WTC11 (cell line): ENCODE measurements at regions not wholly inside any gene's neighbourhood (a gene's known extent, or its start where the extent isn't known, plus 50 kb on each side); places are given as distances from the start of the nearest gene placed in this dataset.

Experiments
- CBFB ChIP-seq: sonication (generic); formaldehyde crosslinking; IDR thresholded peaks from 2 replicates; pipeline ENCODE4 v1.8.1; 2022; ENCODE audit warnings: mild to moderate bottlenecking, low read depth, missing genetic modification reagents
- CREB1 ChIP-seq: sonication (generic); formaldehyde crosslinking; IDR thresholded peaks from 2 replicates; pipeline ENCODE4 v1.8.0; 2023; ENCODE audit warnings: mild to moderate bottlenecking, missing genetic modification reagents
- CREM ChIP-seq: sonication (generic); formaldehyde crosslinking; IDR thresholded peaks from 2 replicates; pipeline ENCODE4 v1.8.1; 2022; ENCODE audit warnings: mild to moderate bottlenecking, missing genetic modification reagents, moderate library complexity
- ETV6 ChIP-seq: sonication (generic); formaldehyde crosslinking; IDR thresholded peaks from 2 replicates; pipeline ENCODE4 v1.8.1; 2022; ENCODE audit warnings: mild to moderate bottlenecking, missing genetic modification reagents
- NR3C1 ChIP-seq: sonication (generic); formaldehyde crosslinking; conservative IDR thresholded peaks from 2 replicates; pipeline ENCODE4 v1.8.1; 2023; ENCODE audit warnings: low read depth, mild to moderate bottlenecking, missing genetic modification reagents
- TF ChIP-seq, protein P1 (sequence below): sonication (generic); formaldehyde crosslinking; IDR thresholded peaks from 2 replicates; pipeline ENCODE4 v1.8.0; 2022; ENCODE audit warnings: mild to moderate bottlenecking, missing genetic modification reagents
- TF ChIP-seq, protein P2 (sequence below): fragments of 200-600 bp; IDR thresholded peaks from 2 replicates; pipeline ENCODE4 v1.8.0; 2022; ENCODE audit warnings: antibody characterized with exemption
- TF ChIP-seq, protein P3 (sequence below): sonication (generic); formaldehyde crosslinking; IDR thresholded peaks from 2 replicates; pipeline ENCODE4 v1.8.1; 2023; ENCODE audit warnings: mild to moderate bottlenecking, missing genetic modification reagents, moderate library complexity
- TF ChIP-seq, protein P4 (sequence below): sonication (generic); formaldehyde crosslinking; IDR thresholded peaks from 2 replicates; pipeline ENCODE4 v1.8.0; 2023; ENCODE audit warnings: missing genetic modification reagents
- TF ChIP-seq, protein P5 (sequence below): sonication (generic); formaldehyde crosslinking; IDR thresholded peaks from 2 replicates; pipeline ENCODE4 v1.8.1; 2022; ENCODE audit warnings: mild to moderate bottlenecking, missing genetic modification reagents, moderate library complexity, borderline replicate concordance
- TF ChIP-seq, protein P6 (sequence below): sonication (generic); formaldehyde crosslinking; IDR thresholded peaks from 2 replicates; pipeline ENCODE4 v1.8.0; 2022; ENCODE audit warnings: mild to moderate bottlenecking, missing genetic modification reagents
- TF ChIP-seq, protein P7 (sequence below): sonication (generic); formaldehyde crosslinking; conservative IDR thresholded peaks from 2 replicates; pipeline ENCODE4 v1.8.1; 2023; ENCODE audit warnings: mild to moderate bottlenecking, low read depth, missing genetic modification reagents, moderate library complexity

DNA sequence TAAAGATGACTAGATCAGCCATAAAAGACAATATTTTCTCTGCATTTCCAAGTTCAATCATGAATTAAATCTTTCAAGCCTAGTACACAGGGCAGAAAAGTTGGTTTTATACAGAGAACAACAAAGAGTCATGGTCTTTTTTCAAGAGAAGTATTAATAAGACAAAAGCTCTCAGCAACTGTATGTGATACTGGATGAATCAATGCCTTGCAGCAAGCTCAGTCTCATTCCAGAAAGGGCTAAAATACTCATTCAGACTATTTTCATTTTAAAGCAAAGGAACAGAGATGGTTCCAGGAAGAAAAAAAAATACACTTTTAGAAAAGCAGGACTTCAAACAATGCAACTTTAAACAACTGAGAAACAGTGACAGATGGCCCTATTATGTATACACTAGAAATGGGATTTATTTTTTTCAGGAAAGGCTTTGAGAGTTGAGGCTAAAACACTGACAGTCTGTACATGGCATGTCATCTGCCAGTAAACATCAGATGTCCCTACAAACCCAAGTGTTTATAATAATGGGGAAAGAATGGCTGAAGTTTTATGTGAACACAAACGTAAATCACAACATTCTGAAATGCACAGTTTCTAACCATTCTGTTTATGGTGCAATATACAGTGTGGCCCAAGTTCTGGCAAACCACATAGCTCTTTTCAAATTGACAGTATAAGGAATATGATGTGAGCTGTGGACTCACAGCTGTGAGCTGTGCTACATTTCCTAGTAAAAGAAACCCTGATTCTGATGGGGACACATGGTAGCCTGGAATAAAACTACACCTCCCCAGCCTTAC is 114.3 kb upstream of the DST start:
- TF ChIP-seq, protein P1, sequence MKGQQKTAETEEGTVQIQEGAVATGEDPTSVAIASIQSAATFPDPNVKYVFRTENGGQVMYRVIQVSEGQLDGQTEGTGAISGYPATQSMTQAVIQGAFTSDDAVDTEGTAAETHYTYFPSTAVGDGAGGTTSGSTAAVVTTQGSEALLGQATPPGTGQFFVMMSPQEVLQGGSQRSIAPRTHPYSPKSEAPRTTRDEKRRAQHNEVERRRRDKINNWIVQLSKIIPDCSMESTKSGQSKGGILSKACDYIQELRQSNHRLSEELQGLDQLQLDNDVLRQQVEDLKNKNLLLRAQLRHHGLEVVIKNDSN (CRISPR knock-in tag): no peak
- TF ChIP-seq, protein P2, sequence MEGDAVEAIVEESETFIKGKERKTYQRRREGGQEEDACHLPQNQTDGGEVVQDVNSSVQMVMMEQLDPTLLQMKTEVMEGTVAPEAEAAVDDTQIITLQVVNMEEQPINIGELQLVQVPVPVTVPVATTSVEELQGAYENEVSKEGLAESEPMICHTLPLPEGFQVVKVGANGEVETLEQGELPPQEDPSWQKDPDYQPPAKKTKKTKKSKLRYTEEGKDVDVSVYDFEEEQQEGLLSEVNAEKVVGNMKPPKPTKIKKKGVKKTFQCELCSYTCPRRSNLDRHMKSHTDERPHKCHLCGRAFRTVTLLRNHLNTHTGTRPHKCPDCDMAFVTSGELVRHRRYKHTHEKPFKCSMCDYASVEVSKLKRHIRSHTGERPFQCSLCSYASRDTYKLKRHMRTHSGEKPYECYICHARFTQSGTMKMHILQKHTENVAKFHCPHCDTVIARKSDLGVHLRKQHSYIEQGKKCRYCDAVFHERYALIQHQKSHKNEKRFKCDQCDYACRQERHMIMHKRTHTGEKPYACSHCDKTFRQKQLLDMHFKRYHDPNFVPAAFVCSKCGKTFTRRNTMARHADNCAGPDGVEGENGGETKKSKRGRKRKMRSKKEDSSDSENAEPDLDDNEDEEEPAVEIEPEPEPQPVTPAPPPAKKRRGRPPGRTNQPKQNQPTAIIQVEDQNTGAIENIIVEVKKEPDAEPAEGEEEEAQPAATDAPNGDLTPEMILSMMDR: no peak
- TF ChIP-seq, protein P3, sequence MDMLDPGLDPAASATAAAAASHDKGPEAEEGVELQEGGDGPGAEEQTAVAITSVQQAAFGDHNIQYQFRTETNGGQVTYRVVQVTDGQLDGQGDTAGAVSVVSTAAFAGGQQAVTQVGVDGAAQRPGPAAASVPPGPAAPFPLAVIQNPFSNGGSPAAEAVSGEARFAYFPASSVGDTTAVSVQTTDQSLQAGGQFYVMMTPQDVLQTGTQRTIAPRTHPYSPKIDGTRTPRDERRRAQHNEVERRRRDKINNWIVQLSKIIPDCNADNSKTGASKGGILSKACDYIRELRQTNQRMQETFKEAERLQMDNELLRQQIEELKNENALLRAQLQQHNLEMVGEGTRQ (CRISPR knock-in tag): no peak
- no peak for TF ChIP-seq ETV6 (CRISPR knock-in tag)
- TF ChIP-seq, protein P4, sequence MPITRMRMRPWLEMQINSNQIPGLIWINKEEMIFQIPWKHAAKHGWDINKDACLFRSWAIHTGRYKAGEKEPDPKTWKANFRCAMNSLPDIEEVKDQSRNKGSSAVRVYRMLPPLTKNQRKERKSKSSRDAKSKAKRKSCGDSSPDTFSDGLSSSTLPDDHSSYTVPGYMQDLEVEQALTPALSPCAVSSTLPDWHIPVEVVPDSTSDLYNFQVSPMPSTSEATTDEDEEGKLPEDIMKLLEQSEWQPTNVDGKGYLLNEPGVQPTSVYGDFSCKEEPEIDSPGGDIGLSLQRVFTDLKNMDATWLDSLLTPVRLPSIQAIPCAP (CRISPR knock-in tag): no peak
- TF ChIP-seq, protein P5, sequence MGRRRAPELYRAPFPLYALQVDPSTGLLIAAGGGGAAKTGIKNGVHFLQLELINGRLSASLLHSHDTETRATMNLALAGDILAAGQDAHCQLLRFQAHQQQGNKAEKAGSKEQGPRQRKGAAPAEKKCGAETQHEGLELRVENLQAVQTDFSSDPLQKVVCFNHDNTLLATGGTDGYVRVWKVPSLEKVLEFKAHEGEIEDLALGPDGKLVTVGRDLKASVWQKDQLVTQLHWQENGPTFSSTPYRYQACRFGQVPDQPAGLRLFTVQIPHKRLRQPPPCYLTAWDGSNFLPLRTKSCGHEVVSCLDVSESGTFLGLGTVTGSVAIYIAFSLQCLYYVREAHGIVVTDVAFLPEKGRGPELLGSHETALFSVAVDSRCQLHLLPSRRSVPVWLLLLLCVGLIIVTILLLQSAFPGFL (CRISPR knock-in tag): no peak
- TF ChIP-seq, protein P6, sequence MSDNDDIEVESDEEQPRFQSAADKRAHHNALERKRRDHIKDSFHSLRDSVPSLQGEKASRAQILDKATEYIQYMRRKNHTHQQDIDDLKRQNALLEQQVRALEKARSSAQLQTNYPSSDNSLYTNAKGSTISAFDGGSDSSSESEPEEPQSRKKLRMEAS (CRISPR knock-in tag): no peak
- TF ChIP-seq CREB1: no peak
- no peak for TF ChIP-seq CBFB (CRISPR knock-in tag)
- TF ChIP-seq, protein P7, sequence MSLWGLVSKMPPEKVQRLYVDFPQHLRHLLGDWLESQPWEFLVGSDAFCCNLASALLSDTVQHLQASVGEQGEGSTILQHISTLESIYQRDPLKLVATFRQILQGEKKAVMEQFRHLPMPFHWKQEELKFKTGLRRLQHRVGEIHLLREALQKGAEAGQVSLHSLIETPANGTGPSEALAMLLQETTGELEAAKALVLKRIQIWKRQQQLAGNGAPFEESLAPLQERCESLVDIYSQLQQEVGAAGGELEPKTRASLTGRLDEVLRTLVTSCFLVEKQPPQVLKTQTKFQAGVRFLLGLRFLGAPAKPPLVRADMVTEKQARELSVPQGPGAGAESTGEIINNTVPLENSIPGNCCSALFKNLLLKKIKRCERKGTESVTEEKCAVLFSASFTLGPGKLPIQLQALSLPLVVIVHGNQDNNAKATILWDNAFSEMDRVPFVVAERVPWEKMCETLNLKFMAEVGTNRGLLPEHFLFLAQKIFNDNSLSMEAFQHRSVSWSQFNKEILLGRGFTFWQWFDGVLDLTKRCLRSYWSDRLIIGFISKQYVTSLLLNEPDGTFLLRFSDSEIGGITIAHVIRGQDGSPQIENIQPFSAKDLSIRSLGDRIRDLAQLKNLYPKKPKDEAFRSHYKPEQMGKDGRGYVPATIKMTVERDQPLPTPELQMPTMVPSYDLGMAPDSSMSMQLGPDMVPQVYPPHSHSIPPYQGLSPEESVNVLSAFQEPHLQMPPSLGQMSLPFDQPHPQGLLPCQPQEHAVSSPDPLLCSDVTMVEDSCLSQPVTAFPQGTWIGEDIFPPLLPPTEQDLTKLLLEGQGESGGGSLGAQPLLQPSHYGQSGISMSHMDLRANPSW (CRISPR knock-in tag): no peak
- TF ChIP-seq NR3C1 (CRISPR knock-in tag): no peak
- no peak for TF ChIP-seq CREM
